GM19395 (cell line): ENCODE measurements at regions not wholly inside any gene's neighbourhood (a gene's known extent, or its start where the extent isn't known, plus 50 kb on each side); places are given as distances from the start of the nearest gene placed in this dataset.

Experiments used
- ATAC-seq: cut with Tn5 transposase; IDR thresholded peaks from one replicate; pipeline ENCODE4 v1.9.1; 2021; ENCODE audit warnings: mild to moderate bottlenecking, moderate library complexity; ENCODE audit not compliant: unreplicated experiment

GRCh38 chrX:124820738-124821137 lies 474.4 kb downstream of the SH2D1A start:
- no peak for ATAC-seq

GRCh38 chrX:124827258-124827845 lies 481.0 kb downstream of the SH2D1A start:
- no peak for ATAC-seq

- peak; percentile 65 for ATAC-seq
Measured at GRCh38 chrX:124829930-124830329, 483.6 kb downstream of the SH2D1A start.

- no peak for ATAC-seq
Measured at GRCh38 chrX:124836786-124837185, 482.9 kb upstream of the TEX13C start.

GRCh38 chrX:124842205-124842604 lies 477.5 kb upstream of the TEX13C start:
- ATAC-seq = no peak

GRCh38 chrX:124860736-124861135 lies 458.9 kb upstream of the TEX13C start:
- no peak for ATAC-seq

GRCh38 chrX:124862301-124862700 lies 457.4 kb upstream of the TEX13C start:
- no peak for ATAC-seq

GRCh38 chrX:124863303-124863702 lies 456.4 kb upstream of the TEX13C start:
- ATAC-seq = no peak

GRCh38 chrX:124887572-124887971 lies 432.1 kb upstream of the TEX13C start:
- no peak for ATAC-seq

- ATAC-seq = no peak
Measured at GRCh38 chrX:124895947-124896346, 423.7 kb upstream of the TEX13C start.

GRCh38 chrX:124902953-124903352 lies 416.7 kb upstream of the TEX13C start:
- ATAC-seq = no peak

- ATAC-seq = no peak
Measured at GRCh38 chrX:124910611-124911010, 409.1 kb upstream of the TEX13C start.

GRCh38 chrX:124917011-124917410 lies 402.7 kb upstream of the TEX13C start:
- no peak for ATAC-seq

- ATAC-seq = no peak
Measured at GRCh38 chrX:124925681-124926080, 394.0 kb upstream of the TEX13C start.

- no peak for ATAC-seq
Measured at GRCh38 chrX:124931241-124931640, 388.4 kb upstream of the TEX13C start.

- ATAC-seq = no peak
Measured at GRCh38 chrX:124931958-124932357, 387.7 kb upstream of the TEX13C start.

GRCh38 chrX:124938715-124939114 lies 381.0 kb upstream of the TEX13C start:
- ATAC-seq = no peak

GRCh38 chrX:124940531-124940930 lies 379.1 kb upstream of the TEX13C start:
- ATAC-seq = no peak

GRCh38 chrX:124954402-124954801 lies 365.3 kb upstream of the TEX13C start:
- no peak for ATAC-seq

GRCh38 chrX:124960454-124960853 lies 359.2 kb upstream of the TEX13C start:
- ATAC-seq = no peak

- no peak for ATAC-seq
Measured at GRCh38 chrX:124963717-124964116, 356.0 kb upstream of the TEX13C start, which contains the start of gene TENM1. Gene TENM1 (minus strand): TSS chrX:124963817.

- ATAC-seq = no peak
Measured at GRCh38 chrX:124975456-124975855, 344.2 kb upstream of the TEX13C start.

- ATAC-seq = no peak
Measured at GRCh38 chrX:124981420-124981819, 338.3 kb upstream of the TEX13C start.
